ENCODE measurements at regions not wholly inside any gene's neighbourhood (a gene's known extent, or its start where the extent isn't known, plus 50 kb on each side); places are given as distances from the start of the nearest gene placed in this dataset.

- TF ChIP-seq POLR2A (IDR thresholded peaks at IDR 0.05) (no peak), POLR2AphosphoS5 (IDR thresholded peaks at IDR 0.05) (no peak), CTCF (IDR thresholded peaks at IDR 0.05) (no peak)
- H3K4me3 ChIP-seq, result no peak overlapping the region
- no peaks in the 10 kb centered on the region for H3K36me3 ChIP-seq
- no peak overlapping the region for H3K27ac ChIP-seq
- intact Hi-C loops (cut with DNase I), result no loop called here
- H3K4me1 ChIP-seq (replicated peaks), result no peaks in the 10 kb centered on the region
- 85% methylated on average over 1 of the region's 1 CpG for WGBS
- H3K9me3 ChIP-seq, result no peaks in the 10 kb centered on the region
- no peaks in the 10 kb centered on the region for H3K27me3 ChIP-seq (replicated peaks; ENCODE audit: insufficient read depth)
- no peak for DNase-seq (ENCODE audit: low spot score)
Measured at GRCh38 chr17:12509801-12510200, 155.9 kb upstream of the MYOCD start.

- TF ChIP-seq POLR2AphosphoS5 (IDR thresholded peaks at IDR 0.05), result no peak
- no peak for TF ChIP-seq CTCF (IDR thresholded peaks at IDR 0.05)
- TF ChIP-seq POLR2A (IDR thresholded peaks at IDR 0.05), result no peak
- Histone ChIP-seq H3K4me1 (replicated peaks) (no peaks in the 10 kb centered on the region), H3K9me3 (no peaks in the 10 kb centered on the region), H3K27ac (no peak overlapping the region), H3K27me3 (replicated peaks; ENCODE audit: insufficient read depth) (no peaks in the 10 kb centered on the region), H3K36me3 (no peaks in the 10 kb centered on the region), H3K4me3 (no peak overlapping the region)
- WGBS, result 39% methylated on average over 3 of the region's 3 CpGs
- intact Hi-C loops (cut with DNase I), result no loop called here
- no peak for DNase-seq (ENCODE audit: low spot score)
Measured at GRCh38 chr17:12510535-12510934, 155.2 kb upstream of the MYOCD start.

- no peaks in the 10 kb centered on the region for H3K27me3 ChIP-seq (replicated peaks; ENCODE audit: insufficient read depth)
- no peaks in the 10 kb centered on the region for H3K9me3 ChIP-seq
- no peaks in the 10 kb centered on the region for H3K36me3 ChIP-seq
- H3K4me3 ChIP-seq, result no peak overlapping the region
- intact Hi-C loops (cut with DNase I), result no loop called here
- no peak overlapping the region for H3K27ac ChIP-seq
- no peak for TF ChIP-seq POLR2A (IDR thresholded peaks at IDR 0.05)
- TF ChIP-seq CTCF (IDR thresholded peaks at IDR 0.05), result no peak
- TF ChIP-seq POLR2AphosphoS5 (IDR thresholded peaks at IDR 0.05), result no peak
- WGBS, result 72% methylated on average over 4 of the region's 4 CpGs
- H3K4me1 ChIP-seq (replicated peaks), result no peaks in the 10 kb centered on the region
- no peak for DNase-seq (ENCODE audit: low spot score)
Measured at GRCh38 chr17:12512694-12513355, 152.9 kb upstream of the MYOCD start.

DNA sequence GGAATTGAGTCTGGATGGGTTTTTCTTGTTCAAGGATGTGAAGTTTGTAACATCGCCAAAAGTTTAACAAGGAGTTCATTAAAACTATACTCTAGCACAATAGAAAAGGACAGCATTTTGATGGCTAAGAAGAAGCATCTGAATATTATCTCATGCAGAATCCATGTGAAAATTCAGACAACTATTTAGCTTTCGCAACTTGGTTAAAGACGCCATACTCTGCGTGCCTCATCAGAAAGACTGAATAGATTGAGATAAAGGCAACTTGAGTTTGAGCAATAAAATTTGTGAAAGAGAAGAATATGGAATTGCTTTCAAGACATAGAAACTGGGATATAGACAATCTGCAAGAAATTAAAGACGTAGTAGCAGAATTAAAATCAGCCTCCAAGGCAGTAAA lies 151.1 kb upstream of the MYOCD start:
- no peaks in the 10 kb centered on the region for H3K4me1 ChIP-seq (replicated peaks)
- 90% methylated on average over 5 of the region's 5 CpGs for WGBS
- H3K4me3 ChIP-seq, result no peak overlapping the region
- H3K27me3 ChIP-seq (replicated peaks; ENCODE audit: insufficient read depth), result no peaks in the 10 kb centered on the region
- H3K36me3 ChIP-seq, result no peaks in the 10 kb centered on the region
- H3K27ac ChIP-seq, result no peak overlapping the region
- intact Hi-C loops (cut with DNase I), result no loop called here
- no peak for DNase-seq (ENCODE audit: low spot score)
- no peak for TF ChIP-seq CTCF (IDR thresholded peaks at IDR 0.05)
- TF ChIP-seq POLR2A (IDR thresholded peaks at IDR 0.05), result no peak
- TF ChIP-seq POLR2AphosphoS5 (IDR thresholded peaks at IDR 0.05), result no peak
- H3K9me3 ChIP-seq, result no peaks in the 10 kb centered on the region

- TF ChIP-seq CTCF (IDR thresholded peaks at IDR 0.05) (no peak), POLR2A (IDR thresholded peaks at IDR 0.05) (no peak), POLR2AphosphoS5 (IDR thresholded peaks at IDR 0.05) (no peak)
- intact Hi-C loops (cut with DNase I), result no loop called here
- no peaks in the 10 kb centered on the region for H3K9me3 ChIP-seq
- H3K36me3 ChIP-seq, result no peaks in the 10 kb centered on the region
- H3K27ac ChIP-seq, result no peak overlapping the region
- WGBS, result 87% methylated on average over 7 of the region's 7 CpGs
- no peaks in the 10 kb centered on the region for H3K27me3 ChIP-seq (replicated peaks; ENCODE audit: insufficient read depth)
- DNase-seq (ENCODE audit: low spot score), result no peak
- no peaks in the 10 kb centered on the region for H3K4me1 ChIP-seq (replicated peaks)
- no peak overlapping the region for H3K4me3 ChIP-seq
Measured at GRCh38 chr17:12519956-12520594, 145.6 kb upstream of the MYOCD start.

All from prostate gland (tissue), 2 donors.